ENCODE measurements at regions not wholly inside any gene's neighbourhood (a gene's known extent, or its start where the extent isn't known, plus 50 kb on each side); places are given as distances from the start of the nearest gene placed in this dataset.

DNA sequence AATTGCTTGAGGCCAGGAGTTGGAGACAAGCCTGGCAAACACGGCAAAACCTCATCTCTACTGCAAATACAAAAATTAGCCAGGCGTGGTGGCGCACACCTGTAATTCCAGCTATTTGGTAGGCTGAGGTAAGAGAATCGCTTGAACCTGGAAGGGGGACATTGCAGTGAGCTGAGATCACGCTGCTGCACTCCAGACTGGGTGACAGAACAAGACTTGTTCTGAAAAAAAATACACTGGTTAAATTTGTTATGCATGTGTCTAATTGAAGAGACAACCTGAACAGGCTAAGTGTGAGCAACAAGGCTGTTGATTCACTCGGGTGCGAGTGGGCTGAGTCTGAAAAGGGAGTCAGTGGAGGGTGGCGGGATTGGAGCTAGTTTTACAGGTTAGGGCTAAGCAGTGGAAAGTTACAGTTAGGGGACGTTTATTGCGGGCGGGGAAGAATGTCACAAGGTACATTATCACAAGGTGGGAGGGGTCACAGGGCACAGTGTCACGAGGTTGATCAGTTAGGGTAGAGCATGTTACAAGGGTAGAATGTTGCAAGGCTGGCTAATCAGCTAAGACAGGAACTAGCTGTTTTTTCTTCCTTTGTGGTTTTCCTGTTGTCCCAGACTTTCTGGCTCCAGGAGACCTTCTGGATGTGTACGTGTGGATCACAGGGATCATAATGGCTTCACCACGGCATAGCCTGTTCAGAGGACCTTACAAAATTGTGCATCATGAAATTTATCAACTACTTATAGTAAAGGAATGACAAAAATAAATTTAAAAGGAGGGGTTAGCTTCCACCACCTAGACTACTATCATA lies 115.8 kb downstream of the NAA11 start:
- BruUV-seq (replicated peaks), result TSS peak; percentile 73
- CTCF ChIA-PET (ENCODE audit: low intra/inter-chr PET ratio), result no interaction called here
- Histone ChIP-seq H3K4me1 (replicated peaks in 1 of 2; ENCODE audit: control insufficient read depth in 2 of 2, insufficient read depth in 2 of 2, low read length in 2 of 2) (peaks cover 4 to 32% of the 10 kb centered on the region in 2 experiments; a peak in 3 of 5 replicates), H2AFZ (ENCODE audit: low read depth, low read length) (peak overlapping the region; percentile 78), H3K27ac (ENCODE audit: extremely low read depth, low read depth, low read length) (peak overlapping the region; percentile 95), H3K9ac (ENCODE audit: insufficient read depth in 1 of 2, low read depth in 2 of 2, low read length in 2 of 2) (peak overlapping the region in 1 of 2 experiments; percentile 86; a peak in 2 of 4 replicates), H3K36me3 (ENCODE audit: control insufficient read depth, insufficient read depth, low read length) (peaks cover 8% of the 10 kb centered on the region; the same call in 2 of the 3 replicates), H3K9me3 (replicated peaks; ENCODE audit: control insufficient read depth, insufficient read depth, low read depth, low read length) (peaks cover 7% of the 10 kb centered on the region), H3K27me3 (ENCODE audit: control insufficient read depth in 2 of 2, insufficient read depth in 2 of 2, low read length in 2 of 2) (no peaks in the 10 kb centered on the region), H3K79me2 (ENCODE audit: control insufficient read depth, insufficient read depth, low read length) (peaks cover 43% of the 10 kb centered on the region), H3K9me1 (ENCODE audit: control insufficient read depth, insufficient read depth, low read length) (no peaks in the 10 kb centered on the region), H3K4me2 (ENCODE audit: insufficient read depth, low read length) (peak overlapping the region; percentile 89), H3K4me3 (peak overlapping the region; percentile 42), H4K20me1 (replicated peaks; ENCODE audit: control insufficient read depth, insufficient read depth, low read length) (no peaks in the 10 kb centered on the region)
- DNase-seq (ENCODE audit: extremely low read depth in 1 of 4, low spot score in 3 of 4) (peak; percentile 29 to 97 (median 55)), FAIRE-seq (peak; percentile 97), ATAC-seq (peak; percentile 76)
- 20% methylated on average over 14 of the region's 14 CpGs for WGBS (ENCODE audit: insufficient coverage, low coverage, missing lambda C conversion rate)
- in situ Hi-C loops (cut with MboI), result no loop called here
- POLR2A ChIA-PET, result interaction anchor here (0.7 to 3.6 kb wide), 6 partner anchors 9 to 159 kb away, joined by 3 to 13 read pairs (median 3); no protein-coding TSS in a partner anchor
- intact Hi-C loops (cut with micrococcal nuclease), result loop anchor here (5.0 kb wide), 3 partner anchors 107 to 258 kb away; no protein-coding TSS in a partner anchor
- TF ChIP-seq RBBP5 (IDR thresholded peaks at IDR 0.05; ENCODE audit: borderline replicate concordance, insufficient read depth, low read length, poor library complexity, severe bottlenecking), result peak; percentile 58
- TF ChIP-seq ZKSCAN8 (CRISPR knock-in tag; IDR thresholded peaks at IDR 0.05), result 0 out of 2 replicates have a peak, but pooled peaks have one; percentile 73
- TF ChIP-seq, protein P1, sequence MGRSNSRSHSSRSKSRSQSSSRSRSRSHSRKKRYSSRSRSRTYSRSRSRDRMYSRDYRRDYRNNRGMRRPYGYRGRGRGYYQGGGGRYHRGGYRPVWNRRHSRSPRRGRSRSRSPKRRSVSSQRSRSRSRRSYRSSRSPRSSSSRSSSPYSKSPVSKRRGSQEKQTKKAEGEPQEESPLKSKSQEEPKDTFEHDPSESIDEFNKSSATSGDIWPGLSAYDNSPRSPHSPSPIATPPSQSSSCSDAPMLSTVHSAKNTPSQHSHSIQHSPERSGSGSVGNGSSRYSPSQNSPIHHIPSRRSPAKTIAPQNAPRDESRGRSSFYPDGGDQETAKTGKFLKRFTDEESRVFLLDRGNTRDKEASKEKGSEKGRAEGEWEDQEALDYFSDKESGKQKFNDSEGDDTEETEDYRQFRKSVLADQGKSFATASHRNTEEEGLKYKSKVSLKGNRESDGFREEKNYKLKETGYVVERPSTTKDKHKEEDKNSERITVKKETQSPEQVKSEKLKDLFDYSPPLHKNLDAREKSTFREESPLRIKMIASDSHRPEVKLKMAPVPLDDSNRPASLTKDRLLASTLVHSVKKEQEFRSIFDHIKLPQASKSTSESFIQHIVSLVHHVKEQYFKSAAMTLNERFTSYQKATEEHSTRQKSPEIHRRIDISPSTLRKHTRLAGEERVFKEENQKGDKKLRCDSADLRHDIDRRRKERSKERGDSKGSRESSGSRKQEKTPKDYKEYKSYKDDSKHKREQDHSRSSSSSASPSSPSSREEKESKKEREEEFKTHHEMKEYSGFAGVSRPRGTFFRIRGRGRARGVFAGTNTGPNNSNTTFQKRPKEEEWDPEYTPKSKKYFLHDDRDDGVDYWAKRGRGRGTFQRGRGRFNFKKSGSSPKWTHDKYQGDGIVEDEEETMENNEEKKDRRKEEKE (IDR thresholded peaks at IDR 0.05; ENCODE audit: borderline replicate concordance in 1 of 2, control insufficient read depth in 1 of 2, low read depth in 2 of 2, low read length in 1 of 2), result peak in 1 of 2 experiments; percentile 59; a peak in 1 of 4 replicates
- TF ChIP-seq, protein P2, sequence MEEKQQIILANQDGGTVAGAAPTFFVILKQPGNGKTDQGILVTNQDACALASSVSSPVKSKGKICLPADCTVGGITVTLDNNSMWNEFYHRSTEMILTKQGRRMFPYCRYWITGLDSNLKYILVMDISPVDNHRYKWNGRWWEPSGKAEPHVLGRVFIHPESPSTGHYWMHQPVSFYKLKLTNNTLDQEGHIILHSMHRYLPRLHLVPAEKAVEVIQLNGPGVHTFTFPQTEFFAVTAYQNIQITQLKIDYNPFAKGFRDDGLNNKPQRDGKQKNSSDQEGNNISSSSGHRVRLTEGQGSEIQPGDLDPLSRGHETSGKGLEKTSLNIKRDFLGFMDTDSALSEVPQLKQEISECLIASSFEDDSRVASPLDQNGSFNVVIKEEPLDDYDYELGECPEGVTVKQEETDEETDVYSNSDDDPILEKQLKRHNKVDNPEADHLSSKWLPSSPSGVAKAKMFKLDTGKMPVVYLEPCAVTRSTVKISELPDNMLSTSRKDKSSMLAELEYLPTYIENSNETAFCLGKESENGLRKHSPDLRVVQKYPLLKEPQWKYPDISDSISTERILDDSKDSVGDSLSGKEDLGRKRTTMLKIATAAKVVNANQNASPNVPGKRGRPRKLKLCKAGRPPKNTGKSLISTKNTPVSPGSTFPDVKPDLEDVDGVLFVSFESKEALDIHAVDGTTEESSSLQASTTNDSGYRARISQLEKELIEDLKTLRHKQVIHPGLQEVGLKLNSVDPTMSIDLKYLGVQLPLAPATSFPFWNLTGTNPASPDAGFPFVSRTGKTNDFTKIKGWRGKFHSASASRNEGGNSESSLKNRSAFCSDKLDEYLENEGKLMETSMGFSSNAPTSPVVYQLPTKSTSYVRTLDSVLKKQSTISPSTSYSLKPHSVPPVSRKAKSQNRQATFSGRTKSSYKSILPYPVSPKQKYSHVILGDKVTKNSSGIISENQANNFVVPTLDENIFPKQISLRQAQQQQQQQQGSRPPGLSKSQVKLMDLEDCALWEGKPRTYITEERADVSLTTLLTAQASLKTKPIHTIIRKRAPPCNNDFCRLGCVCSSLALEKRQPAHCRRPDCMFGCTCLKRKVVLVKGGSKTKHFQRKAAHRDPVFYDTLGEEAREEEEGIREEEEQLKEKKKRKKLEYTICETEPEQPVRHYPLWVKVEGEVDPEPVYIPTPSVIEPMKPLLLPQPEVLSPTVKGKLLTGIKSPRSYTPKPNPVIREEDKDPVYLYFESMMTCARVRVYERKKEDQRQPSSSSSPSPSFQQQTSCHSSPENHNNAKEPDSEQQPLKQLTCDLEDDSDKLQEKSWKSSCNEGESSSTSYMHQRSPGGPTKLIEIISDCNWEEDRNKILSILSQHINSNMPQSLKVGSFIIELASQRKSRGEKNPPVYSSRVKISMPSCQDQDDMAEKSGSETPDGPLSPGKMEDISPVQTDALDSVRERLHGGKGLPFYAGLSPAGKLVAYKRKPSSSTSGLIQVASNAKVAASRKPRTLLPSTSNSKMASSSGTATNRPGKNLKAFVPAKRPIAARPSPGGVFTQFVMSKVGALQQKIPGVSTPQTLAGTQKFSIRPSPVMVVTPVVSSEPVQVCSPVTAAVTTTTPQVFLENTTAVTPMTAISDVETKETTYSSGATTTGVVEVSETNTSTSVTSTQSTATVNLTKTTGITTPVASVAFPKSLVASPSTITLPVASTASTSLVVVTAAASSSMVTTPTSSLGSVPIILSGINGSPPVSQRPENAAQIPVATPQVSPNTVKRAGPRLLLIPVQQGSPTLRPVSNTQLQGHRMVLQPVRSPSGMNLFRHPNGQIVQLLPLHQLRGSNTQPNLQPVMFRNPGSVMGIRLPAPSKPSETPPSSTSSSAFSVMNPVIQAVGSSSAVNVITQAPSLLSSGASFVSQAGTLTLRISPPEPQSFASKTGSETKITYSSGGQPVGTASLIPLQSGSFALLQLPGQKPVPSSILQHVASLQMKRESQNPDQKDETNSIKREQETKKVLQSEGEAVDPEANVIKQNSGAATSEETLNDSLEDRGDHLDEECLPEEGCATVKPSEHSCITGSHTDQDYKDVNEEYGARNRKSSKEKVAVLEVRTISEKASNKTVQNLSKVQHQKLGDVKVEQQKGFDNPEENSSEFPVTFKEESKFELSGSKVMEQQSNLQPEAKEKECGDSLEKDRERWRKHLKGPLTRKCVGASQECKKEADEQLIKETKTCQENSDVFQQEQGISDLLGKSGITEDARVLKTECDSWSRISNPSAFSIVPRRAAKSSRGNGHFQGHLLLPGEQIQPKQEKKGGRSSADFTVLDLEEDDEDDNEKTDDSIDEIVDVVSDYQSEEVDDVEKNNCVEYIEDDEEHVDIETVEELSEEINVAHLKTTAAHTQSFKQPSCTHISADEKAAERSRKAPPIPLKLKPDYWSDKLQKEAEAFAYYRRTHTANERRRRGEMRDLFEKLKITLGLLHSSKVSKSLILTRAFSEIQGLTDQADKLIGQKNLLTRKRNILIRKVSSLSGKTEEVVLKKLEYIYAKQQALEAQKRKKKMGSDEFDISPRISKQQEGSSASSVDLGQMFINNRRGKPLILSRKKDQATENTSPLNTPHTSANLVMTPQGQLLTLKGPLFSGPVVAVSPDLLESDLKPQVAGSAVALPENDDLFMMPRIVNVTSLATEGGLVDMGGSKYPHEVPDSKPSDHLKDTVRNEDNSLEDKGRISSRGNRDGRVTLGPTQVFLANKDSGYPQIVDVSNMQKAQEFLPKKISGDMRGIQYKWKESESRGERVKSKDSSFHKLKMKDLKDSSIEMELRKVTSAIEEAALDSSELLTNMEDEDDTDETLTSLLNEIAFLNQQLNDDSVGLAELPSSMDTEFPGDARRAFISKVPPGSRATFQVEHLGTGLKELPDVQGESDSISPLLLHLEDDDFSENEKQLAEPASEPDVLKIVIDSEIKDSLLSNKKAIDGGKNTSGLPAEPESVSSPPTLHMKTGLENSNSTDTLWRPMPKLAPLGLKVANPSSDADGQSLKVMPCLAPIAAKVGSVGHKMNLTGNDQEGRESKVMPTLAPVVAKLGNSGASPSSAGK (IDR thresholded peaks at IDR 0.05), result peak; percentile 65

Measured in K562 (cell line).